RWPE2 (cell line): ENCODE measurements at regions not wholly inside any gene's neighbourhood (a gene's known extent, or its start where the extent isn't known, plus 50 kb on each side); places are given as distances from the start of the nearest gene placed in this dataset.
"Not testable (repeated sequence)": the region's sequence is repeated elsewhere in the genome, so short reads cannot be mapped to it uniquely, and the experiment has no call there.

Experiments
- ATAC-seq: fragments of 200-7000 bp; cut with Tn5 transposase; 3 replicates; pipeline ENCODE4 v1.9.1; 2021; ENCODE audit warnings: low read depth
- DNase-seq: peaks from one replicate; pipeline ENCODE4 v3.0.0-alpha.2; 2020; ENCODE audit warnings: low spot score
- H3K27ac ChIP-seq: fragments of 450-650 bp; 2 replicates; pipeline ENCODE4 v1.5.1; 2017; ENCODE audit warnings: mild to moderate bottlenecking; ENCODE audit not compliant: poor library complexity, severe bottlenecking
- H3K27me3 ChIP-seq: fragments of 250-450 bp; sonication (Bioruptor Pico); 2 replicates; pipeline ENCODE4 v1.5.1; 2021; ENCODE audit warnings: mild to moderate bottlenecking, moderate library complexity; ENCODE audit not compliant: insufficient read depth, poor library complexity, severe bottlenecking
- H3K36me3 ChIP-seq: fragments of 250-450 bp; sonication (Bioruptor Pico); 2 replicates; pipeline ENCODE4 v1.5.1; 2020; ENCODE audit warnings: low read depth, mild to moderate bottlenecking, moderate library complexity
- H3K4me1 ChIP-seq: fragments of 250-450 bp; sonication (Bioruptor Pico); 2 replicates; pipeline ENCODE4 v1.5.1; 2021; ENCODE audit warnings: mild to moderate bottlenecking, moderate library complexity; ENCODE audit not compliant: insufficient read depth, poor library complexity, severe bottlenecking
- H3K4me3 ChIP-seq: fragments of 250-450 bp; sonication (Bioruptor Pico); 2 replicates; pipeline ENCODE4 v1.5.1; 2021; ENCODE audit warnings: mild to moderate bottlenecking, moderate library complexity; ENCODE audit not compliant: severe bottlenecking
- H3K9me3 ChIP-seq: fragments of 250-450 bp; sonication (Bioruptor Pico); 2 replicates; pipeline ENCODE4 v1.5.1; 2021; ENCODE audit warnings: mild to moderate bottlenecking, moderate library complexity; ENCODE audit not compliant: severe bottlenecking
- TF ChIP-seq, protein P1 (sequence below): fragments of 450-650 bp; IDR thresholded peaks from one replicate; pipeline ENCODE4 v1.5.1; 2017; ENCODE audit warnings: mild to moderate bottlenecking, moderate library complexity; ENCODE audit not compliant: poor library complexity, severe bottlenecking

DNA sequence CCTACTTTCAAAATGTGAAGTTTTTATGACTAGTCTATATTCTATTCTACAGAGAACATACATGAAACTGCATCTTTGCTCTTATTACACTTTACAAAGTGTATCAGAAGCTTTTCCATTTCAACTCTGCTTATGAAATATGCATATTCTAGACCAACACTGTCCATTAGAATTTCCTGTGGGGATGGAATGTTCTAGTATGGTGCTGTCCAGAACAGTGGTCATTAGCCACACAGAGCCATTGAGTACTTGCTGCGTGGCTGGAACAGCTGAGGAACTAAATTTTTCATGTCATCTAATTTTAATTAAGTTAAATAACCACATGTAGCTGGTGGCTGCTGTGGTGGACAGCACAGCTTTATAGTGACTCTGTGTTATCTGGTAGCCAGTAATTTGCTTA is 105.9 kb upstream of the PDE10A start:
- Histone ChIP-seq H3K27me3 (no peaks in the 10 kb centered on the region), H3K4me3 (no peak overlapping the region), H3K4me1 (peaks cover 14% of the 10 kb centered on the region), H3K27ac (no peak overlapping the region), H3K36me3 (no peaks in the 10 kb centered on the region), H3K9me3 (no peaks in the 10 kb centered on the region)
- ATAC-seq (no peak), DNase-seq (no peak)
- TF ChIP-seq, protein P1, sequence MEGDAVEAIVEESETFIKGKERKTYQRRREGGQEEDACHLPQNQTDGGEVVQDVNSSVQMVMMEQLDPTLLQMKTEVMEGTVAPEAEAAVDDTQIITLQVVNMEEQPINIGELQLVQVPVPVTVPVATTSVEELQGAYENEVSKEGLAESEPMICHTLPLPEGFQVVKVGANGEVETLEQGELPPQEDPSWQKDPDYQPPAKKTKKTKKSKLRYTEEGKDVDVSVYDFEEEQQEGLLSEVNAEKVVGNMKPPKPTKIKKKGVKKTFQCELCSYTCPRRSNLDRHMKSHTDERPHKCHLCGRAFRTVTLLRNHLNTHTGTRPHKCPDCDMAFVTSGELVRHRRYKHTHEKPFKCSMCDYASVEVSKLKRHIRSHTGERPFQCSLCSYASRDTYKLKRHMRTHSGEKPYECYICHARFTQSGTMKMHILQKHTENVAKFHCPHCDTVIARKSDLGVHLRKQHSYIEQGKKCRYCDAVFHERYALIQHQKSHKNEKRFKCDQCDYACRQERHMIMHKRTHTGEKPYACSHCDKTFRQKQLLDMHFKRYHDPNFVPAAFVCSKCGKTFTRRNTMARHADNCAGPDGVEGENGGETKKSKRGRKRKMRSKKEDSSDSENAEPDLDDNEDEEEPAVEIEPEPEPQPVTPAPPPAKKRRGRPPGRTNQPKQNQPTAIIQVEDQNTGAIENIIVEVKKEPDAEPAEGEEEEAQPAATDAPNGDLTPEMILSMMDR, result no peak

DNA sequence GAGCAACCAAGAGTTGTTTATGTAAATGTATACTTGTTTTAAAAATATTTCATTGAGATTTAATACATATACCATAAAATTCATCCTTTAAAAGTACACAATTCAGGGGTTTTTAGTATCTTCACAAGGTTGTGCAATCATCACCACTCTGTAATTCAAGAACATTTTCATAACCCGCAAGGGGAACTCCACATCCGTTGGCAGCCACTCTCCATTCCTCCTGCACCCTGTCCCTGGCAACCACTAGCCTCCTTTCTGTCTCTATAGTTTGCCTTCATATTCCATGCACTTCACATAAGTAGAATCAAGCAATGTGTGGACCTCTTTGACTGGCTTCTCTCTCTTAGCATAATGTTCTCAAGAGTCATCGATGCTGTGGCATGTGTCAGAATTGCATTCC is 104.2 kb upstream of the PDE10A start:
- Histone ChIP-seq H3K27ac (peak overlapping the region; percentile 26), H3K27me3 (no peaks in the 10 kb centered on the region), H3K9me3 (no peaks in the 10 kb centered on the region), H3K4me3 (no peak overlapping the region), H3K4me1 (peaks cover 14% of the 10 kb centered on the region), H3K36me3 (no peaks in the 10 kb centered on the region)
- TF ChIP-seq, protein P1, result no peak
- DNase-seq (no peak), ATAC-seq (no peak)

DNA sequence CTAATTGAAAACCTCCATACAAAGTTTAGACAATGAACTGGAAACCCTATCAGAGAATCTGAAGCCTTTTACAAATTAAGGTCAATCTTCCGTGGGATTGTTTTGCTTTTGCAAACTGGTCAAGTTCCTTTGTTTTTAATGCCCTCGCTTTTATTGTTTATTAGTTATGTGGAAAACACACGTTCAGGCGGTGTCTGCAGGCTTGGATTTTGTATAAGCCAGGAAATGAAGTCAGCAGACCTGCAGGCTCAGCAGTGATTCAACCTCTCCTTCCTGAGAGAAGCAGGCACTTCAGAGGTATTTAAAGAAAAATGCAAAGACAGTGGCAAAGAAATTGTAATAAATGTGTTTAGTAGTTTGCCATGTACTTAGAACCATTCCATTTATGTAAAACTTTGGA is 103.4 kb upstream of the PDE10A start:
- TF ChIP-seq, protein P1, result no peak
- peak overlapping the region; percentile 26 for H3K27ac ChIP-seq
- DNase-seq, result no peak

DNA sequence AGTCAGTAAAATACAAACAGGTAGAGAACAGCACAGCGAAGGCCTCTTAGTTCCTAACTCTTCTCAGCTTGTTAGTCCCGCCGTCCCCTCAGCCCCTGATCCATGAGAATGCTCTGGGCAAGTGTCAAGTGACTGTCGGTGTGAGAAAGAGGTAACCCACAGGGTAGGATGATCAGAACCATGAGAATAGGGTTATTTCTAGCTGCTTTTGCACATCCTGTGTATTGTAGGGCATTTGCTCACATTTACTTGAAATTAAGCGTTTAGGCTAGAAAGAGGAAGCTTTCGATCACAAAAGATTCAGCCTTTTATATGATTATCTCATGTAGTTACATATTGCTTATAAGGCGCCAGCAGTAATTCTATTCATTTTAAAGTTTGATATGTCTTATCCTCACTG is 103.0 kb upstream of the PDE10A start:
- no peak overlapping the region for H3K4me3 ChIP-seq
- no peaks in the 10 kb centered on the region for H3K36me3 ChIP-seq
- DNase-seq (no peak), ATAC-seq (no peak)
- H3K27me3 ChIP-seq, result no peaks in the 10 kb centered on the region
- H3K27ac ChIP-seq, result peak overlapping the region; percentile 26
- no peaks in the 10 kb centered on the region for H3K9me3 ChIP-seq
- peaks cover 14% of the 10 kb centered on the region for H3K4me1 ChIP-seq
- TF ChIP-seq, protein P1, result no peak

More for the DNA sequence above, 103.4 kb upstream of the PDE10A start:
- ATAC-seq, result peak; percentile 90
- H3K4me3 ChIP-seq, result no peak overlapping the region
- no peaks in the 10 kb centered on the region for H3K36me3 ChIP-seq
- H3K27me3 ChIP-seq, result no peaks in the 10 kb centered on the region
- no peaks in the 10 kb centered on the region for H3K9me3 ChIP-seq
- peaks cover 14% of the 10 kb centered on the region for H3K4me1 ChIP-seq

DNA sequence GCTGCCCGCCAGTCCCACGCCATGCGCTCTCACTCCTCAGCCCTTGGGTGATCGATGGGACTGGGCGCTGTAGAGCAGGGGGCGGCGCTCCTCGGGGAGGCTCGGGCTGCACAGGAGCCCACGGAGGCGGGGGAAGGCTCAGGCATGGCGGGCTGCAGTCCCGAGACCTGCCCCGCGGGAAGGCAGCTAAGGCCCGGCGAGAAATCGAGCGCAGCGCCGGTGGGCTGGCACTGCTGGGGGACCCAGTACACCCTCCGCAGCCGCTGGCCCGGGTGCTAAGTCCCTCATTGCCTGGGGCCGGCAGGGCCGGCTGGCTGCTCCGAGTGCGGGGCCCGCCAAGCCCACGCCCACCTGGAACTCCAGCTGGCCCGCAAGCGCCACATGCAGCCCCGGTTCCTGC is 102.2 kb upstream of the PDE10A start:
- not testable (repeated sequence) for ATAC-seq, H3K27me3 ChIP-seq, DNase-seq, H3K4me3 ChIP-seq, H3K27ac ChIP-seq, H3K36me3 ChIP-seq, H3K9me3 ChIP-seq
- H3K4me1 ChIP-seq, result peaks cover 14% of the 10 kb centered on the region
